Transverse colon (tissue), 4 donors: ENCODE measurements at regions not wholly inside any gene's neighbourhood (a gene's known extent, or its start where the extent isn't known, plus 50 kb on each side); places are given as distances from the start of the nearest gene placed in this dataset.

Source experiments
- CTCF ChIP-seq, 5 experiments: fragments of 200-600 bp in 3 of 5; fragments of 450-650 bp in 2 of 5; sonication (generic) in 3 of 5; IDR thresholded peaks; 1 replicate in 2 of 5; 2 replicates in 3 of 5; pipeline ENCODE4 v1.5.1; 2016 to 2017; ENCODE audit warnings: antibody characterized with exemption in 5 of 5, inconsistent platforms in 3 of 5, mild to moderate bottlenecking in 2 of 5, moderate library complexity in 1 of 5
- EP300 ChIP-seq: sonication (generic); formaldehyde crosslinking; IDR thresholded peaks from one replicate; pipeline ENCODE4 v1.6.1; 2017; ENCODE audit warnings: antibody characterized with exemption, low read depth
- POLR2A ChIP-seq: fragments of 450-650 bp; IDR thresholded peaks from one replicate; pipeline ENCODE4 v1.6.1; 2016; ENCODE audit warnings: antibody characterized with exemption, mild to moderate bottlenecking, moderate library complexity
- POLR2AphosphoS5 ChIP-seq, 3 donors: sonication (generic); formaldehyde crosslinking; IDR thresholded peaks; one replicate each; pipeline ENCODE4 v1.6.1; 2016; ENCODE audit warnings: antibody characterized with exemption in 3 of 3

GRCh38 chr4:83828601-83829000, 292.7 kb downstream of the GPAT3 start:
- TF ChIP-seq CTCF (IDR thresholded peaks at IDR 0.05) (no peak), POLR2A (no peak), EP300 (no peak), POLR2AphosphoS5 (IDR thresholded peaks at IDR 0.05) (no peak)
